NOMO-1 treated with dmso at 0.1 percent for 144 hours (cell line): ENCODE measurements at regions not wholly inside any gene's neighbourhood (a gene's known extent, or its start where the extent isn't known, plus 50 kb on each side); places are given as distances from the start of the nearest gene placed in this dataset.

Source experiments
- DNase-seq: peaks from one replicate; lab custom pipeline; 2025; ENCODE audit not compliant: unreplicated experiment; lab: John Stamatoyannopoulos, UW

DNA sequence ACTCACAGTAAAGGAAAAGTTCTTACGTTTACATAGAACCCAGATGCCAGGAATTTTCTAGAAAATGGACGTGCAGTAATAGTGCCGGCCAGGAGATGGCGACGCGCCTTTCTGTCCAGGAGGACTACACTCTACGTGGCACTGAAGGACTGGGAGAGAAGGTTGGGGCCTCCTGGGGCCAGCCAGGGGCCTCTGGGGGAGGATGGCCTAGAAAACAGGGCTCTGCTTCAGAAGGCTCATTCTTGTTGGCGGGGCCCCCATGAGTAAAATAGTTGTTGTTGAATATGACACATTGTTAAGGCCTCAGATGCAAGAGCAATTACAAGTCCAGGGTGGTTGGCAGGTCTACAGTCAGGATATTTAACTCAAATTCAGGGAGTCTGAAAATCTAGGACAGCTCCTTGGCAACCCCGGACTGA, 120.1 kb upstream of the MAX start:
- DNase-seq: peak; percentile 9

DNA sequence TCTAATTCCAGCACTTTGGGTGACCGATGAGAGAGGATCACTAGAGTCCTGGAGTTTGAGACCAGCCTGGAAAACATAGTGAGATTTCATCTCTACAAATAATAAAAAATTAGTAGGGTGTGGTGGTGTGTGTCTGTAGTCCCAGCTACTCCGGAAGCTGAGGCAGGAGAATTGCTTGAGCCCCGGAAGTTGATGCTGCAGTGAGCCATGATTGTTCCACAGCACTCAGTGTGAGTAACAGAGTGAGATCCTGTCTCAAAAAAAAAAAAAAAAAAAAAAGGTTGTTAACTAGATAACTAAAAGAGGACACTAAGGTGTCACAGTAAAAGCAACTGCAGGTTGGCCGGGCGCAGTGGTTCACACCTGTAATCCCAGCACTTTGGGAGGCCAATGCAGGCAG, 121.3 kb upstream of the MAX start:
- DNase-seq: no peak

DNA sequence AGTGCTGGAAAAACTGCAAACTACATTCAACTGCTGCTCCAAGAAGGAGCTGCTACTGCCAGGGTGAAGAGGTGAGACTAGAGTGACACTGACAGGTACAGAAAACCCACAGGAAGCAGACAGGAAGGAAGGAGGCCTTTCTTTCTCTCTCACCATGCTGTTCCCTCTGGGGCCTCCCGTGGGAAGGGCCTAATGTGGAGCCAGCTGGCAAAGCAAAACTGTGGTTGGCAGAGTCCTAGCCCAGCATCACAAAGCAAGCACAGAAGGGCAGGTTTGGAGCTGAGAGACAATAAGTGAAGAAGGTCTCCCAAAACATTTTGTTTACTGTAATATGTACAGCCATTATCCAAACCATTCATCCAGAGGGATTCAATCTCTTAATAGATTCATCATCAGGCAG, 122.5 kb upstream of the MAX start:
- DNase-seq: no peak

DNA sequence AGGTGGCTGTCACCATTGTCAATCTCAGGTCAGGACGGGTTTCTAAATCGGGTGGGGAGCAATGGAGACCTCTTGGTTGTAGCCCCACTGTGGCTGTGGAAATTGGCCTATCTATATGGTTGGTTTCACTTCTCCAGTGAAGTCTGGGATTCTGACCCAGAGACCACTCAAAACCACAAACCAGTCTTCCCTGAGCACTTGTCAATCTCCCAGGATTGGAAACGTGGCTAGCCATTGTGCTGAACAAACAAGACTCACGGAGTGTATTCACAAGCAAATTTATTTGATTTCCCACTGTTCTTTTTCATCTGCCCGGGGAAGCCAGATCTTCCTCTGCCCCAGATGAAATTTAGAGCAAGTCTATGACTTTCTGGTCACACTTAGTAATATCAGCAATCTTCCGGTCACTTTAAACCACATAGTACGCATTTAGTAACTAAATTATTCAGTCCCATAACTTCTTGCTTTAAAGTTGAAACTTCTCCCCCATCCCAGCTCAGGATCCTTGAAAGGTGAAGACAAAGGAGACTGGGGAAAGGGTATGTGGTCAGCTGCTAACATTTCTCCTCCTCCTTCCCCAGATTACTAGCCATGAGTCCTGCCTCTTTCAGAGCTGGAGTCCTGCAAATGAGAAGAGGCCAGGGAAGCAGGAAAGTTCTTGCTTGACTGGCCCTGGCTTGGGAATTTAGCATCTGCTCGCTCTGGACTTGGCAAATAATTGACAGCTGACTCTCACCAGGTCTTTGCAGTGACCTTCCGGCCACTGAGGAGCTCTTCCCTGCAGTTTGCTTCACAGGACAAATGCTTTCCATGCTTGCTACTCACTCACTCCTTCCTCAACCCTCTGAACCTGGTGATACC, 123.2 kb upstream of the MAX start:
- no peak for DNase-seq

DNA sequence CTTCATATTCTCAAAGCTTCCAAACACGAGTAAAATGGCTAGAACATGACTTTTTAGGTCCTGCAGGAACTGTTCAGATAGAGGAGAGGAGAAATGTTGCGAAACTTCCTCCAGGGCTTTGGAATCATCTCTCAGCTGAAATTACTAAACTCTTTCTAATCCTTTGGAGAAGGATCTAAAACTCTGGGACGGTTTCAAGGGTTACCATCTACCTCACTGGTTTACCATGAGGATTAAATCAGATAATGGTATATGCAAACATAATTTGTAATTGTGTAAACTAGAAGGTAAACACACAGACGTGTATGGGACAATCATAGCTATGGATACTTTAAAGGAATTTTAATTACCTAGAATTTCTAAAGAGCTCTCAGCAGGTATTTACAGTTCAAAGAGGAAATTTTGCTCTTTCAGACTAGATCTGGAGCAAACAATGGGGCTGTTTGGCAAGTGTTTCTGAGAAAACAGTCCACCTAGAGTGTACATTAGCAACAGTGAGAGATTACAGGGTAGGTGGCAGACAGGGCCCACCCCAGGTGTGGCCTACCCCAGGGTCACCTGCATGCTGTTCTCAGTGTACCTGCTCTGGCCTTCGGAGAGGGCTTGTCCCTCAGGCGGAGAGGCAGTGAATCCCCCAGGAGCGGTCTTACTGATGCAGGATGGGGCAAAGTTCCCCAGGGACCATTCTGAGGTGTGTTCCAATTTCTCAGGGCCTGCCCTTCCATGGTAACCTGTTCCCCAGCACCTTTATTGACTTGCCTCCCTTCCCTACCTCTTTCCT, 124.7 kb upstream of the MAX start:
- DNase-seq: no peak

DNA sequence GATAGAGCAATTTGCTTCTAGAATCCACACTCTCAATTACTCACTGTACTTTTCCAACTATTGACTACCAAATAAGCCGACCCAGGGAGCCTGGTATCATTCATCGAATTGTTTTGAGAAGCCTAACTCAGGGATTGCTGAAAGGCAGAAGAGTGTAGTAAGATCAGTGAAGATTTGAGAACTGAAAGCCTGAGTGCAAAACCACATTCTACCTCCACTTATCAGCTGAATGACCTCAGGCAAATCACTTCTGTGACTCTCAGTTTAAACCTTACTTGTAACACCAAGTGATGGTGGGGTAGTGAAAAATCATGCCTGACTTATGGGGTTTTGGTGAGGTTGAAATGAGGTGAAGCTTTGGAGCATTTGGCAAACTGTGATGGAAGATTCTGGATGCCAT, 126.1 kb upstream of the MAX start:
- peak; percentile 39 for DNase-seq

DNA sequence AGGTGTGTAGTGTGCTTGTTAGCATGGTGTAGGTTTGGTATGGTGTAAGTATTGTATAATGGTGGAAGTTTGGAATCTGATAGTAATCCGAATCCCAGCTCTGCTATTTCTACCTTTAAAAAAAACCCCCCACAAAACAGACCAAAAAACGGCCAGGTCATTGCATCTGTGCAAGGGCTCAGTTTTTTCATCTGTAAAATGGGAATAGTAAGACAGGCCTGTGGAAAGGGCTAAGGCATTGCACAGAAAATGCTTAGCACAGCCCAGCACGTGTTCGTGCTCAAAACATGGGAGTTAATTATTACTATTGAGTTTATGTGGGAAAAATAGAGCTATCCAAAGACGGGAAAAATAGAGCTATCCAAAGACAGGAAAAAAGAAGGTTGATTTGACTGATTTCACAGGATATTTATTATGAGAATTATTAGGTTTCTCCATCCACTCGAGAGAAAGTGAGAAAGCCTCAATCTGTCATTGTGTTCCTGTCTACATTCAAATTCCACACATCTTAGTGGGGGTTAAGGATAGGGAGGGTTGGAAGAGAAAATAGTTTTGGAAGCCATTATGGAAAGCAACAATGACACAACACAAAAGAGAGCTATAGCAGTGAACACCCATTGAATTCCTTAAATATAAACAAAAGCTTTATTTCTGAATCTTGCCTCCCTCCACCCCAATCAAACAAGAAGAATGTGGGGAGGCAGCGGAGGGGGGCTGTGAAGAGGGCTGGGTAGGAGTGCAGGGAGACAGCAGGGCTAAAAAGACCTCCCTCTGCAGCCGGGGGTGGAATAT, 126.8 kb upstream of the MAX start:
- DNase-seq: no peak

DNA sequence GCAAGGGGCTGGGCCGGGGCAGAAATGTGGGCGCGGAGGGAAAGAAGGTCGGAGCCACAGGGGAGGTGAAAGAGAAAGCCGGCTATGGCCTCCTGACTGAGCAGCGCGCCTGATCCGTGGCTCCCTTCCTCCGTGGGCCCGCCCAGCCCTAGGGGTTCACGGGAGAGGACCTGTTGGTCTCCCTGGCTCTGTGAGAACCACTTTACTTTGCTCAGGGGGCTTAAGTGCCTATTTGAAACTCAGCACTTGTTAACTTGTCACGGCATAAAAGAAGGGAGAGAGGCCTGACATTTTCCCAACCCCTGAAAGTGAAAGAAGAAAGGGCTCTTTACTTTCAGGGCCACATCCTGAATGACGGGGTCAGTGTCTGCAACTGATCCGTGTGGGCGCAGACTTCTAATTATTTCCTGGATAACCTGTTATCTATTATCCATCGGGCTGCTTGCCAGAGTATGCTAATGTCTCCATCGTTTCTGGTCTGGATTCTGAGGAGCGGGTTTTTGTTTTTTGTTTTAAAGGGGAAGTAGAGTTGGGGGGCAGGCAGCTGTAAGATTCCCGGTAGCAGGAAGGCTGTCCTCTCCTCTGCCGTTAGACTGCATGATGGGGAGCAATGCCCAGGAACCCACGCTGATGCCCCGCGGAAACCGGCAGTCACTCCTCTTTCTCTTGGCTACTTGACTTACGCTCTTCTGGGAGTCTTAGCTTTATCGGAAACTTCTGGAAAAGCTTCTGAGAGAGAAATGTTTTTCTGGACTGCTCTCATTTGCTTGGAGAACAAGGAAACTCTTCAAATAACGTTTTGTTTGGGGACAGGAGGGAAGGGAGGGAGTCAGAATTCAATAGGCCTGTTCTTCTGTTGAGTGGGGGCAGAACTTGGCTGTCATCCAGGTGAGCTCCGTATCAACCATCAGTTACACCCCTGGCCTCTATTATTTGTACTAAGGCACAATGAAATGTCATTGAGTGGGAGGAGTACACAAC, 127.7 kb upstream of the MAX start:
- no peak for DNase-seq

DNA sequence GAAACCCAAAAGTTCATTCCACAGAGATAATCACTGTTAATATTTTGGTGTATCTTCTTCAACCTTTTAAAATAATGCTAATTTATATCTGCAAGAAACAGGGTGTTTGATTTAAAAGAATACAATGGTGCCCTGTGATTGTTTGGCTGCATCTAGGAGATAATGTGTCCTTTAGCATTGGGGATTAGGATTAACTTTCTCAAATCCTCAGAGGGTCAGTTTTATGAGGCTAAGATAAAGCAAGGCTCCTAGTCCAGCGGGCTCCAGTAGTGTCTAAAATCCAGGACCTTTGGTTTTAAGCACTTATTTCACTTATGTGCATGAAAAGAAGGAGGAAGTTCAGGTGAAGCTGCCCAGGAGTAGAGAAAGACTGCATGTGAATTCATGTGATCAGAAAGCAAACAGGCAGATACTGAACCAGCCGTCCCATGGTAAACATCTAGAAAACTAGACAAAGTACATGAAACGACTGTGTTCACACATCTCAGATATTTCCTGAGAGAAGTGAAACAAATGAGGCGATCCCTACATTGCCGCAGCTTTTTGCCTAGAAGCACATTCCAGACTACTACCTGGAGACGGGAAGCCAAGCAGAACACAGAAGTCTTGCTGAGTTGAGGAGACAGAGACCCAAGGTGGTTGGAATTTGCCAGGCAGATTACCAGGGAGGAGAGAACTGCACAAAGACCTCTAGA, 129.1 kb upstream of the MAX start:
- no peak for DNase-seq

DNA sequence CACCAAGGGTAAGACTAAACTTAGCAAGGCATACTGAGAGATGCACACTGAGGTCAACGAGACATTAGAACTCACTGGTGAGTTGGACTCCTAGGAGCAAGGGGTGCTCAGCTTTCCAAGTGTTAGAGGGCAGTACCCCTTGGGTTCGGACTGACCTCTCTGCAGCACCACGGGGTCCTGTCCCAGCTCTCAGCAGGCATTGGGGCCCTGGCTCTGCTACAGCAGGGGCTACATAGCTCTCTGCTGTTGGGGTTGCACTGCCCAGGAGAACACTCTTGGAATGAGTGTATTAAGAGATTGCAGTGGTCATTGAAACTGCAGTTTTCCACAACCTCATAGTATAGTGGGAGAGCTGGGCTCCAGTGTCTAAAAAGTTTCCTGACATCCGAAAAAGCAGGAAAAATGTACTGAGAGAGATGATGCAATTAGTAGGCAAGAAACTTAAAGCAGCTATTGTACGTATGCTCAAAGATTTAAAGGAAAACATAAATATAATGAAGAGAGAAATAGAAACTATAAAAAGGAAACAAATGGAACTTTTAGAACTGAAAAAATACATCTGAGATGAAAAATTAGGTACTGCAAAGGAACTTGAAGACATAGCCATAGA, 132.5 kb upstream of the MAX start:
- no peak for DNase-seq

DNA sequence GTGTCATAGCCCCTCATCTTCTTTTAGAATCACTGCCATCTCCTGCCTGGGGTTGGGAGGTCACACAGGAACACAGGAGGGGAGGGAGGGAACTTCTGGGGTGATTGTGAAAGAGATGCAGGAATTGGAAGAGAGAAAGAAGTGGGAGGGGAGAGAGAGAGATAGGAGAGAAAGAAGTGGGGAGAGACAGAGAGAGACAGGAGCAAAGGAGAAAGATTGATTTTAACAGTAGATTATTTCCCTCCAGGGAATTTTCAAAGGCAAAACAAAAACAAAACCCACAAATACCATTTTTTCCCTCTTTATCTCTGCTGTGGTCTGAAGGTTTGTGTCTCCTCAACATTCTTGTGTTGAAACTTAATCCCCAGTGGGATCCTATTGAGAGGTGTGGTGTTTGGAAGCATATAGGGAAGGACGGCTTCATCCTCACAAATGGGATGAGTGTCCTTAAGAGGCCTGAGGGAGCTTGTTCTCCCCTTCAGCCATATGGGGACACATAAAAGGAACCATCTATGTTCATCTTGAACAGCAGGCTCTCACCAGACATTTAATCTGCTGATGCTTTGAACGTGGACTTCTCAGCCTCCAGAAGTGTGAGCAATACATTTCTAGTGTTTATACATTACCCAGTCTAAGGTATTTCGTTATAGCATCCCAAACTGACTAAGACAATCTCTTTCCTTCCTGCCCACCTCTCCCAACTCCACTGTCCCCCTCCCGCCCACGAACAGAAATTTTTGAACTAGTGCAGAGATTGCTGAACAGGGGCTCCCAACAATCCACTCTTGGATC, 134.9 kb upstream of the MAX start:
- DNase-seq: no peak

DNA sequence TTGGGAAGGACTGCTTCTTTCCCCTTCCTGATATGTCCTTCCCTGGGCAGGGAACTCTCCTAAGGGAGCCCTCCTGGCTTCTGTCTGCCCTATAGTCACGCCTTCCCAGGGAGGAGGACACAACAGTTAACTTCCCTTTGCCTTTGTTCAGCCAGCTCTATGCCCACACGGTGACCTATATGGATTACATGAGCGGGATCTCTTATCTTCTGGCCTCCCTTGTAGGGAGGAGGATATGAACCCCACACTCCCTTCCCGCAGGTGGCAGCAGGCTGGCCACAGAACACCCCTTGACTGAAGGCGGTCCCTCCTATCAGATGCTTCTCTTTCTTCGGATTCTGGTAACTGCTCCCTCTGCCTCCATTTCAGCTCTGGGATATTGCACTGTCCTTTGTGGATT, 135.6 kb upstream of the MAX start:
- DNase-seq: no peak

DNA sequence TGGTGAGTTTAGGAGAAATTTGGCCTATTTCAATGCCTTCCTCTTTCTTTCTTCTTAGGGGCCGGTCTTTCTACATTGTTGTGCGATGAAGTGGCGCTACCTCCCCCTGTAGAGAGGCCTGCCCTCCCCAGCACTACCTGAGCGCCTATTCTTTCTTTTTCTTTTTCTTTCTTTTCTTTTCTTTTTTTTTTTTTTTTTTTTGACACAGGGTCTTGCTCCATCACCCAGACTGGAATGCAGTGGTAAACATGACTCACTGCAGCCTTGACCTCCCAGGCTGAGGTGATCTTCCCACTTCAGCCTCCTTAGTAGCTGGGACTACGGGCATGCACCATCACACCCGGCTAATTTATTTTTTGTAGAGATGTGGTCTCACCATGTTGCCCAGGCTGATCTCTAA, 136.1 kb upstream of the MAX start:
- no peak for DNase-seq

DNA sequence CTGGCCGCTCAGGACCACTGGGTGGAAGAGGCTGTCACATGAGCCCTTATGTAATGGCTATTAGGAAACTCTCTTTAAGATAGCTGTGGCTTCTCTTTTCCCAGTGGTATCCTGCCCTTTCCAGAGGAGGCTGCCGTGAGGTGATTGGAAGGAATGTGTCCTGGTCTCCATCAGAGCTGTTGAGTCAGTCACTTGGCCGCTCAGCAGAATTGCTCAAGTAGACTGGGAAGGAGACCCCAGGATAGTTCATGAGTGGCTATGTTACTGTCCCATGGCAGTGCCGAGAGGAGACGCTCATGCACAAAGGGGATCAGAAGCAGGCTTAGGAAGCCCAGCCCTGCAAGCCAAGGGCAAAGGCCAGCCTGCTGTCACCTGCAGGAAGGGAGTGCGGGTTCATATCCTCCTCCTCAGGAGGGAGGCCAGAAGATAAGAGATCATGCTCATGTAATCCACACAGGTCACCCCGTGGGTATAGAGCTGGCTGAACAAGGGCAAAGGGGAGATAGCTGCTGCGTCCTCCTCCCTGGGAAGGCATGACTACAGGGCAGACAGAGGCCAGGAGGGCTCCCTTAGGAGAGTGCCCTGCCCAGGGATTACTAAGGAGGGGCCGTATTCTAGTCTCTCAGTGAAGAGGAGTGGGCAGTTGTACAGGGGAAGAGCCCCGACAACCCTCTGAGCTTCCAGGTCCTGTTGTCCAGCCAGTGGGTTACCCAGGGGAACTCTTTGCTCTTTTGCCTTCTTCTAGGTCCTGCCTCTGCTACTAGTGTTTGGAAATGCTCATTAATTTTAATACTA, 137.0 kb upstream of the MAX start:
- DNase-seq: no peak

DNA sequence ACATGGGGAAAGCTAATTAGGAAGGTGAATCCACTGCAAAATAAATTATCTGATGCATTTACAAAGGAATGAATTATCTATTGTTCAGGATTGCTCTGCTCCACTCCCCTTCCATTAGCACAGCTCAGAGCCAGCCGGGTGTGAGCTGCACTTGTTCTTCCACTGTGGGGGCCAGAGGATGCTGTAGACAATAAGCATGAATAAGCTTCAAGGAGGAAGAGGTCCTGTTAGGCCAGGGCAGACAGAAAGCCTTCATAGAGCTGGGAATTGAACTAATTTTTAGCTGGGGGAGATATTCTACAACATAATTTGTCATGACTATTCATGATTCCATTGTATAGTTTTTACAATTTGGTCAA, 137.6 kb upstream of the MAX start:
- DNase-seq: no peak

DNA sequence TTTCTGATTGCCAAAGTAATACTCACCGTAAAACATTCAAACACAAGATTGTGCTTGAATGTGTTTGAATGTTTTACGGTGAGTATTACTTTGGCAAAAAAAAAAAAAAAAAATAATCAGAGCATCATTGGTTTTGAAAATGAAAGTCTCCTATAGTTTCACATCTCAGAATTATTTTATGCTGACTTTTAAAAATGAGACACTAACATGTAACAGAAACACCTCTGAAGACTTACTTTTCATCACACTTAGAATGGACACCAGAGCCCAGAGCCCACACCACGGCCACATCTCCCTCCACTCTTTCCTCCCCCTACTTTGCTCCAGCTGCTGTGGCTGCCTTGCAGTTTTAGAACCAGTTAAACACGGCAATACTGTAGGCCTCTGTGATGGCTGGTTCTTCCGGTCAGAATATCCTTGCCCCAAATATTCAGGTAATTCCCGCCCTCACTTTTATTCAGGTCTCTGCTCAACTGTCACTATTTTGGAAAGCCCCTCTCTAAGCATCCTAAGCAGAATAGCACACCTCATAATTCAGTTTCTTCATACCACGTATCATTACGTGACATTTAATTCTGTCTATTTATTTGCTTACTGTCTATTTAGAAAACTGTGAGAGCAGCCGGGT, 138.9 kb upstream of the MAX start:
- no peak for DNase-seq

DNA sequence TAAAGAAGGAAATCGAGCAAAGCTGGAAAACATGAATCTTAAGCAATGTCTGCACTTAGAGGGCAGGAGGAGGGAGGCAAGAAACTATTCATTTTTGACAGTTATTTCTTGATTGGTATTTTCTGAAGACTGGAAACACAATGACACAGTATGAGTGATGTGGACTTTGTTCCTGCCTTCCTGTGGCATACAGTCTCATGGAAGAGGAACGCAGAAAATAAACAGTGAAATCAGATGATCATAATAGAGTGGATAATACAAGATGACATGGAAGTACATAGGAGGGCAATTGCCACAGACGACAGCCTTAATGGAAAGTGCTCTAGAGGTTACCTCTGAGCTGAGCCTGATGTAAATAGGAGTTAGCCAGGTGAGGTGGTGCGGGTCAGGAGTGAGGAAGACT, 140.4 kb upstream of the MAX start:
- no peak for DNase-seq
